SU-DHL-6 (cell line): ENCODE measurements at regions not wholly inside any gene's neighbourhood (a gene's known extent, or its start where the extent isn't known, plus 50 kb on each side); places are given as distances from the start of the nearest gene placed in this dataset.

Experiments used
- CTCF ChIP-seq: fragments of 200-600 bp; sonication (generic); IDR thresholded peaks from one replicate; pipeline ENCODE4 v1.5.1; 2017; ENCODE audit warnings: antibody characterized with exemption, mild to moderate bottlenecking, low read length, moderate library complexity; ENCODE audit not compliant: insufficient read depth, poor library complexity, severe bottlenecking
- EZH2phosphoT487 ChIP-seq: fragments of 200-600 bp; sonication (generic), shearing (Covaris generic); conservative IDR thresholded peaks from 2 replicates; pipeline ENCODE4 v1.6.1; 2018; ENCODE audit warnings: mild to moderate bottlenecking, antibody characterized with exemption, low read length, moderate library complexity, mixed read lengths

GRCh38 chr18:10240973-10241372 is 213.5 kb upstream of the APCDD1 start:
- TF ChIP-seq EZH2phosphoT487 (no peak), CTCF (no peak)
